Activated CD8-positive, alpha-beta T cell treated with anti-CD3 and anti-CD28 coated beads for 36 hours (primary cell): ENCODE measurements at regions not wholly inside any gene's neighbourhood (a gene's known extent, or its start where the extent isn't known, plus 50 kb on each side); places are given as distances from the start of the nearest gene placed in this dataset.
"Not testable (repeated sequence)": the region's sequence is repeated elsewhere in the genome, so short reads cannot be mapped to it uniquely, and the experiment has no call there.

ENCODE experiments used
- ATAC-seq: fragments of 200-7000 bp; cut with Tn5 transposase; one replicate; pipeline ENCODE4 v1.10.0; 2021; ENCODE audit warnings: mild to moderate bottlenecking, moderate library complexity
- CTCF ChIA-PET: fragments of 350-600 bp; sonication (Branson Sonifier 250); formaldehyde crosslinking; loops from one replicate; lab custom pipeline; 2021; ENCODE audit warnings: antibody characterized with exemption; lab: Charles Lee
- POLR2A ChIA-PET: fragments of 350-600 bp; sonication (Branson Sonifier 250); formaldehyde crosslinking; loops from one replicate; lab custom pipeline; 2021; ENCODE audit warnings: antibody characterized with exemption; lab: Charles Lee
- DNase-seq: peaks from one replicate; pipeline ENCODE4 v3.0.0-alpha.2; 2020
- H3K27ac Mint-ChIP-seq: one replicate; pipeline ENCODE4 v1.8.0; 2021; ENCODE audit warnings: mild to moderate bottlenecking, mixed read lengths
- H3K27me3 Mint-ChIP-seq: one replicate; pipeline ENCODE4 v1.8.0; 2021; ENCODE audit warnings: mixed read lengths
- H3K36me3 Mint-ChIP-seq: one replicate; pipeline ENCODE4 v1.8.0; 2021; ENCODE audit warnings: low read depth, mixed read lengths
- H3K4me1 Mint-ChIP-seq: one replicate; pipeline ENCODE4 v1.8.0; 2021; ENCODE audit warnings: low read depth, mixed read lengths
- H3K4me3 Mint-ChIP-seq: one replicate; pipeline ENCODE4 v1.8.0; 2021; ENCODE audit warnings: mild to moderate bottlenecking, moderate library complexity, mixed read lengths
- H3K9me3 Mint-ChIP-seq: one replicate; pipeline ENCODE4 v1.8.0; 2021; ENCODE audit warnings: mixed read lengths
- CTCF ChIP-seq: fragments of 200-600 bp; IDR thresholded peaks from one replicate; pipeline ENCODE4 v1.8.0; 2022; ENCODE audit warnings: antibody characterized with exemption, mild to moderate bottlenecking
- intact Hi-C: fragments of 100-400 bp; cut with micrococcal nuclease; formaldehyde crosslinking; loops from one replicate; pipeline ENCODE4 v1.10.0; 2022

DNA sequence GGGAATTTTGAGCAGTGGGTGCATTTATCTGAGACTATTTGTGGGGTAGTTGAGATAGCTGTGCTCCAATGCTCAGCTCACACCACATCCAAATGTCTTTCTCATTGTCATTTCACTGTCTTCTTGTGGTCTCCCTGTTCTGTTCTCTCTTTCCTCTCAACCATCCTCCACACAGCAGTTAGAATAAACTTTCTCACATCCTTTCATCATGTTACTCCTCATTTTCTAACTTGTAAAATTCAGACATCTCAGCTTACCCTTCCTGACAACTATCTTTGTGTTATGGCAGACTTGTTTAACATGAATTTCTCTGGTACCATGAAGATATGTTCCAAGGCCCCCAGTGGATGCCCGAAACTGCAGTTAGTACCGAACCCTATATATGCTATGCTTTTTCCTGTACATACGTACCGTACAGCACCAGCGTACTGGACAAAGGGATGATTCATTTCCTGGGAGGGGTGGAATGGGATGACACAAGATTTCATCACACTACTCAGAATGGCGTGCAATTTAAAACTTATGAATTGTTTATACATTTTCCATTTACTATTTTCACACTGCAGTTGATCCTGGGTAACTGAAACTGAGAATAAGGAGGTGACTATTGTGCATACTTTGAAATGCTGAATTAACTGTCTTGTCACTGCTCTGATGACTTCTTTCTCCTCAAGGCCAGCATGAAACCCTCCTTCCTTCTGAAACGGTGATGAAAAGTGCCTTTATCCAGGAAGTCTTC, 177.1 kb upstream of the SLC38A2 start:
- DNase-seq, result peak; percentile 75
- Mint-ChIP-seq H3K27me3 (no peaks in the 10 kb centered on the region), H3K27ac (peak overlapping the region; percentile 98), H3K9me3 (peaks cover 9% of the 10 kb centered on the region), H3K4me1 (peaks cover 56% of the 10 kb centered on the region), H3K4me3 (peak overlapping the region; percentile 53), H3K36me3 (peaks cover 11% of the 10 kb centered on the region)
- TF ChIP-seq CTCF, result no peak
- ATAC-seq, result peak; percentile 86
- intact Hi-C loops, result loop anchor here (5.0 to 10.0 kb wide), 2 partner anchors 85 to 177 kb away; partner anchors contain the start of gene SLC38A2
- POLR2A ChIA-PET, result interaction anchor here (0.7 to 1.5 kb wide), 4 partner anchors 20 to 164 kb away, joined by 3 to 7 read pairs (median 4); no protein-coding TSS in a partner anchor
- CTCF ChIA-PET, result interaction anchor here (1.0 to 1.5 kb wide), 3 partner anchors 25 to 33 kb away, joined by 3 to 5 read pairs (median 3); no protein-coding TSS in a partner anchor

GRCh38 chr12:46548605-46549071, 176.1 kb upstream of the SLC38A2 start:
- Mint-ChIP-seq H3K36me3 (peaks cover 18% of the 10 kb centered on the region), H3K4me3 (peak overlapping the region; percentile 53), H3K27me3 (no peaks in the 10 kb centered on the region), H3K9me3 (peaks cover 14% of the 10 kb centered on the region), H3K27ac (peak overlapping the region; percentile 98), H3K4me1 (peaks cover 55% of the 10 kb centered on the region)
- no peak for TF ChIP-seq CTCF
- CTCF ChIA-PET, result interaction anchor here (0.7 to 1.5 kb wide), 3 partner anchors 24 to 192 kb away, joined by 3 to 5 read pairs (median 3); no protein-coding TSS in a partner anchor
- intact Hi-C loops, result no loop called here
- DNase-seq (no peak), ATAC-seq (no peak)
- POLR2A ChIA-PET, result interaction anchor here (1.0 to 1.5 kb wide), 4 partner anchors 25 to 176 kb away, joined by 4 to 5 read pairs (median 4); partner anchors contain the start of gene SLC38A2

GRCh38 chr12:46547421-46548354, 175.1 kb upstream of the SLC38A2 start:
- peak overlapping the region; percentile 82 for H3K27ac Mint-ChIP-seq
- ATAC-seq, result no peak
- no peak for DNase-seq
- peaks cover 55% of the 10 kb centered on the region for H3K4me1 Mint-ChIP-seq
- CTCF ChIA-PET, result interaction anchor here (1.2 to 1.9 kb wide), 4 partner anchors 16 to 130 kb away, joined by 3 to 4 read pairs (median 4); no protein-coding TSS in a partner anchor
- no peaks in the 10 kb centered on the region for H3K27me3 Mint-ChIP-seq
- H3K9me3 Mint-ChIP-seq, result peaks cover 14% of the 10 kb centered on the region
- peaks cover 18% of the 10 kb centered on the region for H3K36me3 Mint-ChIP-seq
- no peak for TF ChIP-seq CTCF
- intact Hi-C loops, result no loop called here
- POLR2A ChIA-PET, result interaction anchor here (0.9 to 1.5 kb wide), 5 partner anchors 24 to 182 kb away, joined by 4 to 5 read pairs (median 4); partner anchors contain the start of gene SLC38A2
- no peak overlapping the region for H3K4me3 Mint-ChIP-seq

DNA sequence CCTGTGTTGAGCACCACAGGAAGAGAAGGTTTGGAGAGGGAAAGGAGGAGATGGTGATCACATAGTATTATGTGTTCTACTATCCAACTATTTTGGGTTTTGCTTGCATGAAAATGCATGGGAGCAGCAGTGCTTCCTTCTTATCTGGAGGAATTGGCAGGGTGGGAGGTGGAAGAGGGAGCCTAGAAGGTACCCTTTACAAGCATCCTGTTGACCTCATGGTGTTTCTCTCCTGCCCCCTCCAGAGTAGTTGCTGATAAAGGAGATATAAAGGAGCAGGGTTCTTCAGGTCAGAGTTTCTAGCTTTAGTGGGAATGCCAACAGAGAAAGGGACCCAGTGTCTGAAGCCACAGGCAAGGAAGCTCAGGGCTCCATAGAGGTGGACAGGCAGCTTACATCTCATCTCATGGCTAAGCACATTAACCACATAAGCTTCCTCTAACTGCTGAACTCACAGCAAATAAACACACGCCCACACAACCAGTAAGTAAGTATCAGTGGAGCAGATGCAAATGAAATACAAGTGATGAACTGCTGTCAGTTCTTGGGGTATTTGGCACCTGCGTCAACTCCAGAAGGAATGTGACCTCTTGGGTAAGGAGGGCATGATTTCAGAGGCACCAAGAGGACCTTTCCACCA, 174.2 kb upstream of the SLC38A2 start:
- POLR2A ChIA-PET, result interaction anchor here (0.7 to 1.5 kb wide), 6 partner anchors 9 to 181 kb away, joined by 3 to 4 read pairs (median 4); no protein-coding TSS in a partner anchor
- intact Hi-C loops, result no loop called here
- H3K36me3 Mint-ChIP-seq, result peaks cover 18% of the 10 kb centered on the region
- peak overlapping the region; percentile 82 for H3K27ac Mint-ChIP-seq
- DNase-seq (peak; percentile 49), ATAC-seq (peak; percentile 52)
- H3K9me3 Mint-ChIP-seq, result peaks cover 14% of the 10 kb centered on the region
- CTCF ChIA-PET, result interaction anchor here (0.8 to 1.9 kb wide), 5 partner anchors 15 to 161 kb away, joined by 3 to 4 read pairs (median 4); no protein-coding TSS in a partner anchor
- no peak overlapping the region for H3K4me3 Mint-ChIP-seq
- peaks cover 55% of the 10 kb centered on the region for H3K4me1 Mint-ChIP-seq
- TF ChIP-seq CTCF, result no peak
- no peaks in the 10 kb centered on the region for H3K27me3 Mint-ChIP-seq

- DNase-seq, intact Hi-C loops, ATAC-seq, H3K27me3 Mint-ChIP-seq, H3K4me3 Mint-ChIP-seq, H3K27ac Mint-ChIP-seq: not testable (repeated sequence)
- CTCF ChIA-PET, result interaction anchor here (1.0 to 1.2 kb wide), 2 partner anchors 17 to 18 kb away, joined by 4 to 5 read pairs; no protein-coding TSS in a partner anchor
- H3K4me1 Mint-ChIP-seq, result peaks cover 24% of the 10 kb centered on the region
- H3K36me3 Mint-ChIP-seq, result peaks cover 24% of the 10 kb centered on the region
- POLR2A ChIA-PET, result interaction anchor here (0.6 kb wide), 1 partner anchor 10 kb away, joined by 3 read pairs; no protein-coding TSS in a partner anchor
- peaks cover 19% of the 10 kb centered on the region for H3K9me3 Mint-ChIP-seq
These were observed 170.8 kb upstream of the SLC38A2 start for GRCh38 chr12:46543378-46543795.
